ENCODE measurements at regions not wholly inside any gene's neighbourhood (a gene's known extent, or its start where the extent isn't known, plus 50 kb on each side); places are given as distances from the start of the nearest gene placed in this dataset.

GRCh38 chr5:135263022-135263668 lies 135.9 kb downstream of the MACROH2A1 start (continued):
- TF ChIP-seq ZBTB43 (CRISPR knock-in tag; conservative IDR thresholded peaks at IDR 0.05) (no peak), KLF6 (CRISPR knock-in tag; IDR thresholded peaks at IDR 0.05) (peak; percentile 83), REXO4 (CRISPR knock-in tag; IDR thresholded peaks at IDR 0.05; ENCODE audit: borderline replicate concordance) (no peak), ZSCAN9 (CRISPR knock-in tag; IDR thresholded peaks at IDR 0.05; ENCODE audit: borderline replicate concordance) (peak; percentile 66; the same call in 1 of the 2 replicates), RFXAP (CRISPR knock-in tag; IDR thresholded peaks at IDR 0.05; ENCODE audit: borderline replicate concordance) (no peak), KDM6A (CRISPR knock-in tag; IDR thresholded peaks at IDR 0.05; ENCODE audit: low read depth) (0 out of 2 replicates have a peak, but pooled peaks have one; percentile 50), ZNF616 (CRISPR knock-in tag; IDR thresholded peaks at IDR 0.05; ENCODE audit: low read depth) (no peak), HNRNPK (IDR thresholded peaks at IDR 0.05; ENCODE audit: low read depth, low read length, poor library complexity, severe bottlenecking) (no peak), SOX5 (CRISPR knock-in tag; IDR thresholded peaks at IDR 0.05; ENCODE audit: borderline replicate concordance) (peak; percentile 67; the same call in 1 of the 2 replicates), ESRRA (CRISPR knock-in tag; IDR thresholded peaks at IDR 0.05; ENCODE audit: low read depth) (no peak), ZNF225 (CRISPR knock-in tag; IDR thresholded peaks at IDR 0.05) (no peak), CREM (IDR thresholded peaks at IDR 0.05) (peak; percentile 87), CREM (CRISPR knock-in tag; IDR thresholded peaks at IDR 0.05) (no peak), ZNF292 (CRISPR knock-in tag; IDR thresholded peaks at IDR 0.05; ENCODE audit: borderline replicate concordance, low read depth) (no peak), ZNF317 (CRISPR knock-in tag; IDR thresholded peaks at IDR 0.05) (no peak), MIXL1 (CRISPR knock-in tag; IDR thresholded peaks at IDR 0.05) (no peak), CC2D1A (CRISPR knock-in tag; IDR thresholded peaks at IDR 0.05) (no peak), ATF7-NPFF (CRISPR knock-in tag; IDR thresholded peaks at IDR 0.05; ENCODE audit: low read depth) (peak; percentile 41; the same call in 1 of the 2 replicates), KLF12 (CRISPR knock-in tag; IDR thresholded peaks at IDR 0.05; ENCODE audit: borderline replicate concordance) (no peak), SRSF9 (IDR thresholded peaks at IDR 0.05; ENCODE audit: borderline replicate concordance, insufficient read depth, low read depth, low read length, poor library complexity, severe bottlenecking) (no peak), MIER2 (CRISPR knock-in tag; IDR thresholded peaks at IDR 0.05) (no peak), LCORL (IDR thresholded peaks at IDR 0.05) (no peak), LCORL (CRISPR knock-in tag; IDR thresholded peaks at IDR 0.05) (no peak), ZIK1 (CRISPR knock-in tag; IDR thresholded peaks at IDR 0.05; ENCODE audit: borderline replicate concordance, low read depth) (no peak), ZBTB7B (CRISPR knock-in tag; IDR thresholded peaks at IDR 0.05) (peak; percentile 62; the same call in 1 of the 2 replicates), ZSCAN20 (CRISPR knock-in tag; IDR thresholded peaks at IDR 0.05; ENCODE audit: borderline replicate concordance) (no peak), AFF4 (CRISPR knock-in tag; IDR thresholded peaks at IDR 0.05) (no peak), ZNF354B (CRISPR knock-in tag; IDR thresholded peaks at IDR 0.05) (no peak), TCF7L2 (IDR thresholded peaks at IDR 0.05; ENCODE audit: low read depth, low read length) (peak; percentile 89)

Measured in HepG2 (cell line).